Adrenal gland (tissue), 9 donors: ENCODE measurements at regions not wholly inside any gene's neighbourhood (a gene's known extent, or its start where the extent isn't known, plus 50 kb on each side); places are given as distances from the start of the nearest gene placed in this dataset.

Experiments used
- DNase-seq, 7 donors: peaks; one replicate each; pipeline ENCODE4 v3.0.0-alpha.2; 2019 to 2020
- H3K27ac ChIP-seq, 5 donors: fragments of 200-600 bp; sonication (generic) in 4 of 5; 1 replicate in 3 of 5; 2 replicates in 2 of 5; pipeline versions ENCODE4 v1.5.1 to v1.8.0; 2016 to 2020; ENCODE audit warnings: mild to moderate bottlenecking in 1 of 5
- H3K27me3 ChIP-seq: fragments of 200-600 bp; 2 replicates; pipeline ENCODE4 v1.8.0; 2021
- H3K36me3 ChIP-seq, 2 donors: fragments of 200-600 bp; replicated peaks in 1 of 2; 1 replicate in 1 of 2; 2 replicates in 1 of 2; pipeline versions ENCODE4 v1.5.1 to v1.8.0; 2018 to 2022
- H3K4me1 ChIP-seq, 2 donors: fragments of 200-600 bp; replicated peaks in 1 of 2; 1 replicate in 1 of 2; 2 replicates in 1 of 2; pipeline versions ENCODE4 v1.5.1 to v1.8.0; 2018 to 2021
- H3K4me3 ChIP-seq, 4 donors: fragments of 200-600 bp; sonication (generic) in 3 of 4; one replicate each; pipeline ENCODE4 v1.5.1; 2016 to 2018
- H3K9me3 ChIP-seq, 3 donors: fragments of 200-600 bp; sonication (generic) in 1 of 3; replicated peaks in 1 of 3; 1 replicate in 2 of 3; 2 replicates in 1 of 3; pipeline versions ENCODE4 v1.5.1 to v1.8.0; 2016 to 2021
- CTCF ChIP-seq, 6 experiments: fragments of 450-650 bp in 4 of 6; fragments of 200-600 bp in 2 of 6; sonication (generic) in 1 of 6; IDR thresholded peaks; 1 replicate in 5 of 6; 2 replicates in 1 of 6; pipeline versions ENCODE4 v1.5.1 to v1.8.0; 2016 to 2021; ENCODE audit warnings: antibody characterized with exemption in 6 of 6, mild to moderate bottlenecking in 2 of 6, moderate library complexity in 1 of 6
- POLR2A ChIP-seq, 2 donors: fragments of 450-650 bp; IDR thresholded peaks; one replicate each; pipeline ENCODE4 v1.6.1; 2017; ENCODE audit warnings: antibody characterized with exemption in 2 of 2, mild to moderate bottlenecking in 2 of 2, moderate library complexity in 1 of 2
- WGBS, 4 donors: extraction: QIAGEN DNeasy Blood & Tissue Kit in 2 of 4; methylation state at CpG; one replicate each; pipeline versions ENCODE4 v1.1.5 to v1.1.7; 2013 to 2017; 5-methylcytosine and 5-hydroxymethylcytosine counted together
- intact Hi-C, 2 donors: fragments of 100-400 bp; cut with DNase I; formaldehyde crosslinking; loops; one replicate each; pipeline versions ENCODE4 v1.14.1 to v1.15.0; 2022 to 2023
- donor health status: healthy with polysubstance abuse.
- donor health status: Bipolar disorder and iron deficiency.
- donor health status: DM: yes; HTN: yes; CAD: no.
- donor health status: DM: no; HTN: no; CAD: no.
- donor health status: DM: no; HTN: no; CAD: no.

- H3K27ac ChIP-seq = no peak overlapping the region
- no peak for DNase-seq
- H3K9me3 ChIP-seq = no peaks in the 10 kb centered on the region
- intact Hi-C loops = no loop called here
- no peak overlapping the region for H3K4me3 ChIP-seq
- H3K27me3 ChIP-seq = no peaks in the 10 kb centered on the region
- no peak for TF ChIP-seq POLR2A (IDR thresholded peaks at IDR 0.05)
- TF ChIP-seq CTCF (IDR thresholded peaks at IDR 0.05) = no peak
- no peaks in the 10 kb centered on the region for H3K4me1 ChIP-seq
- no peaks in the 10 kb centered on the region for H3K36me3 ChIP-seq
Measured at GRCh38 chr10:55212051-55212450, 411.0 kb upstream of the PCDH15 start.

- no peak for DNase-seq
- Histone ChIP-seq H3K4me1 (no peaks in the 10 kb centered on the region), H3K9me3 (no peaks in the 10 kb centered on the region), H3K36me3 (no peaks in the 10 kb centered on the region), H3K27ac (no peak overlapping the region), H3K27me3 (no peaks in the 10 kb centered on the region), H3K4me3 (no peak overlapping the region)
- TF ChIP-seq CTCF (IDR thresholded peaks at IDR 0.05) (no peak), POLR2A (IDR thresholded peaks at IDR 0.05) (no peak)
- intact Hi-C loops = no loop called here
Measured at GRCh38 chr10:55203874-55204273, 402.8 kb upstream of the PCDH15 start.

- no peak overlapping the region for H3K4me3 ChIP-seq
- no peak for DNase-seq
- H3K27me3 ChIP-seq = no peaks in the 10 kb centered on the region
- no peak for TF ChIP-seq CTCF (IDR thresholded peaks at IDR 0.05)
- no peak overlapping the region for H3K27ac ChIP-seq
- WGBS, 4 donors = 50 to 64% (median 54%) methylated on average over 3 of the region's 3 CpGs
- H3K9me3 ChIP-seq = no peaks in the 10 kb centered on the region
- H3K4me1 ChIP-seq = no peaks in the 10 kb centered on the region
- intact Hi-C loops = no loop called here
- H3K36me3 ChIP-seq = no peaks in the 10 kb centered on the region
Measured at GRCh38 chr10:55203319-55203718, 402.3 kb upstream of the PCDH15 start.

GRCh38 chr10:55200020-55200419 lies 399.0 kb upstream of the PCDH15 start:
- intact Hi-C loops = no loop called here
- no peak overlapping the region for H3K27ac ChIP-seq
- no peaks in the 10 kb centered on the region for H3K36me3 ChIP-seq
- WGBS, 4 donors = 76 to 85% (median 82%) methylated on average over 2 of the region's 2 CpGs
- no peaks in the 10 kb centered on the region for H3K4me1 ChIP-seq
- TF ChIP-seq POLR2A (IDR thresholded peaks at IDR 0.05) = no peak
- no peak for TF ChIP-seq CTCF (IDR thresholded peaks at IDR 0.05)
- H3K27me3 ChIP-seq = no peaks in the 10 kb centered on the region
- no peaks in the 10 kb centered on the region for H3K9me3 ChIP-seq
- DNase-seq = no peak
- H3K4me3 ChIP-seq = no peak overlapping the region
